ENCODE measurements at regions not wholly inside any gene's neighbourhood (a gene's known extent, or its start where the extent isn't known, plus 50 kb on each side); places are given as distances from the start of the nearest gene placed in this dataset.

DNA sequence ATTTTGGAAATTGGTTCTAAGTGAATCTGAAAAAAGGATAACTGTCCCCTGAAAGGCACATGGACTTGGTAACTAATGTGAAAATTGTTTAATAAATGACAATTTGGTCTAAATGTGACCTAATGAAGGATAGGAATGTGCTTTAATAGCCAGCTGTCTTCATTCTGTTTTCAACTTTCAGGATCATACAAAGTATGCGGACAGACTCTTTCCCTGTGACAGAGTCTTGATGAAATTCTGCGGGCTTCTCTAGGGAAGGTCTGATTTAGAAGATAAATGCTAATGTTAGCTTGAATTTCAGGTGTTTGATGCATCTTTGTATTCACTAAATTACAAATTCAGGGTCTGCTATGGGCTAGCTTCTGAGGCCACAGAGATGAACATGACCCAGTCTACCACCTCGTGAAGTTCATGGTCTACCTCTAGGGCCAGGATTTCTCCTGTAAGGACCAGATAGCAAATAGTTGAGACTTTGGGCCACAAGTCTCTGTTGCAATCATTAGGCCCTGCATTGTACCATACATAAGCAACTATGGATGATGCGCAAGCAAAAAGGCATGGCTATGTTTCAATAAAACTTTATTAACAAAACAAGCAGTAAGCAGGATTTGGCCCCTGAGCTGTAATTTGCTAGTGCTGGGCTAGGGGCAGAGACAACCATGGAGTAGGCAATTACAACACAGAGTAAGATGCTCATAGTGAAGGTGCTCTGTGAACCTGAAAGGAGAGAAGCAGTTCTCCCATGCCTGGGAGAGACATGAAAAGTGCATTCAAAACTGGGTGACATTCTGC lies 368.6 kb downstream of the INHBA start:
- no peak overlapping the region for H3K4me2 ChIP-seq (ENCODE audit: low read depth, low read length, poor library complexity, severe bottlenecking)

GRCh38 chr7:41333511-41333910 lies 369.4 kb downstream of the INHBA start:
- Histone ChIP-seq H3K79me2 (ENCODE audit: insufficient read depth, low read length) (no peaks in the 10 kb centered on the region), H3K9ac (ENCODE audit: low read length) (no peak overlapping the region), H3K36me3 (ENCODE audit: low read length) (no peaks in the 10 kb centered on the region), H3K4me3 (ENCODE audit: insufficient read depth, low read length, poor library complexity, severe bottlenecking) (no peak overlapping the region), H3F3A (ENCODE audit: insufficient read depth) (no peaks in the 10 kb centered on the region), H3K9me2 (replicated peaks; ENCODE audit: insufficient read depth, low read length) (no peaks in the 10 kb centered on the region), H3K9me3 (ENCODE audit: insufficient read depth, low read length) (no peaks in the 10 kb centered on the region), H4K20me1 (ENCODE audit: low read depth, low read length) (no peaks in the 10 kb centered on the region), H3K4me2 (ENCODE audit: low read depth, low read length, poor library complexity, severe bottlenecking) (no peak overlapping the region), H2AFZ (ENCODE audit: low read depth, low read length, severe bottlenecking) (no peak overlapping the region), H3K27ac (ENCODE audit: low read depth, low read length) (no peak overlapping the region), H3K27me3 (ENCODE audit: low read length) (no peaks in the 10 kb centered on the region)
- no peak for TF ChIP-seq EZH2phosphoT487 (conservative IDR thresholded peaks at IDR 0.05; ENCODE audit: low read length)
- no peak for TF ChIP-seq CTCF (IDR thresholded peaks at IDR 0.05; ENCODE audit: insufficient read depth, low read length, poor library complexity, severe bottlenecking)

More for the DNA sequence above, 368.6 kb downstream of the INHBA start:
- no peaks in the 10 kb centered on the region for H3K9me3 ChIP-seq (ENCODE audit: insufficient read depth, low read length)
- TF ChIP-seq CTCF (IDR thresholded peaks at IDR 0.05; ENCODE audit: insufficient read depth, low read length, poor library complexity, severe bottlenecking): no peak
- TF ChIP-seq EZH2phosphoT487 (conservative IDR thresholded peaks at IDR 0.05; ENCODE audit: low read length): no peak
- no peaks in the 10 kb centered on the region for H3F3A ChIP-seq (ENCODE audit: insufficient read depth)
- H4K20me1 ChIP-seq (ENCODE audit: low read depth, low read length): no peaks in the 10 kb centered on the region
- no peaks in the 10 kb centered on the region for H3K27me3 ChIP-seq (ENCODE audit: low read length)
- no peak overlapping the region for H3K9ac ChIP-seq (ENCODE audit: low read length)
- no peak overlapping the region for H3K4me3 ChIP-seq (ENCODE audit: insufficient read depth, low read length, poor library complexity, severe bottlenecking)
- no peaks in the 10 kb centered on the region for H3K79me2 ChIP-seq (ENCODE audit: insufficient read depth, low read length)
- no peaks in the 10 kb centered on the region for H3K9me2 ChIP-seq (replicated peaks; ENCODE audit: insufficient read depth, low read length)
- no peak overlapping the region for H3K27ac ChIP-seq (ENCODE audit: low read depth, low read length)
- H3K36me3 ChIP-seq (ENCODE audit: low read length): no peaks in the 10 kb centered on the region
- no peak overlapping the region for H2AFZ ChIP-seq (ENCODE audit: low read depth, low read length, severe bottlenecking)

- no peaks in the 10 kb centered on the region for H3K9me2 ChIP-seq (replicated peaks; ENCODE audit: insufficient read depth, low read length)
- H3K27ac ChIP-seq (ENCODE audit: low read depth, low read length): no peak overlapping the region
- no peaks in the 10 kb centered on the region for H3K36me3 ChIP-seq (ENCODE audit: low read length)
- H2AFZ ChIP-seq (ENCODE audit: low read depth, low read length, severe bottlenecking): no peak overlapping the region
- H3K4me2 ChIP-seq (ENCODE audit: low read depth, low read length, poor library complexity, severe bottlenecking): no peak overlapping the region
- no peaks in the 10 kb centered on the region for H4K20me1 ChIP-seq (ENCODE audit: low read depth, low read length)
- H3K9me3 ChIP-seq (ENCODE audit: insufficient read depth, low read length): no peaks in the 10 kb centered on the region
- H3K27me3 ChIP-seq (ENCODE audit: low read length): no peaks in the 10 kb centered on the region
- H3K4me3 ChIP-seq (ENCODE audit: insufficient read depth, low read length, poor library complexity, severe bottlenecking): no peak overlapping the region
- TF ChIP-seq CTCF (IDR thresholded peaks at IDR 0.05; ENCODE audit: insufficient read depth, low read length, poor library complexity, severe bottlenecking) (no peak), EZH2phosphoT487 (conservative IDR thresholded peaks at IDR 0.05; ENCODE audit: low read length) (no peak)
- H3F3A ChIP-seq (ENCODE audit: insufficient read depth): no peaks in the 10 kb centered on the region
- no peaks in the 10 kb centered on the region for H3K79me2 ChIP-seq (ENCODE audit: insufficient read depth, low read length)
- H3K9ac ChIP-seq (ENCODE audit: low read length): no peak overlapping the region
These were observed 371.7 kb downstream of the INHBA start for GRCh38 chr7:41331194-41331593.

Measured in SU-DHL-6 (cell line).